HG03280 (cell line): ENCODE measurements at regions not wholly inside any gene's neighbourhood (a gene's known extent, or its start where the extent isn't known, plus 50 kb on each side); places are given as distances from the start of the nearest gene placed in this dataset.
"Not testable (repeated sequence)": the region's sequence is repeated elsewhere in the genome, so short reads cannot be mapped to it uniquely, and the experiment has no call there.

ENCODE experiments used
- ATAC-seq: cut with Tn5 transposase; IDR thresholded peaks from one replicate; pipeline ENCODE4 v1.9.1; 2021; ENCODE audit warnings: mild to moderate bottlenecking, moderate library complexity; ENCODE audit not compliant: unreplicated experiment

DNA sequence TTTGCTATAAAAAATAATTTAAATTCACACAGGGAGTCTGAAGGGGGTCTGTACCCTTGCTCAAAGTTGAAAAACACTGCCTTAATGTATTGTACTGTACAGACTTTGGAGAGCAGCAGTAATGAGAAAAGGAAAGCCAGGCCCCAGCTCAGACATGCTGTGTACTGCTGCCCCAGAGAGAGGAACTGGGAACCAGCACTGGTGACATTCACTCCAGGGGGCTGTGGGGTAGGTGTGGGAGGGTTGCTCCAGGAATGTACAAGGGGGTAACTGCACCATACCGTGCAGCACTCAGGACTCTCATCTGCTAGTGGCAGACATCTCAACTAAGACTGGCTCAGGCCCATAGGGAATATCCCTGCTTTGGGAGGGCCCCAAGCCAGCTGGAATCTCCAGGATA is 146.0 kb upstream of the RMP24 start:
- ATAC-seq: no peak

GRCh38 chr18:35827275-35827902 is 145.1 kb upstream of the RMP24 start:
- ATAC-seq: no peak

DNA sequence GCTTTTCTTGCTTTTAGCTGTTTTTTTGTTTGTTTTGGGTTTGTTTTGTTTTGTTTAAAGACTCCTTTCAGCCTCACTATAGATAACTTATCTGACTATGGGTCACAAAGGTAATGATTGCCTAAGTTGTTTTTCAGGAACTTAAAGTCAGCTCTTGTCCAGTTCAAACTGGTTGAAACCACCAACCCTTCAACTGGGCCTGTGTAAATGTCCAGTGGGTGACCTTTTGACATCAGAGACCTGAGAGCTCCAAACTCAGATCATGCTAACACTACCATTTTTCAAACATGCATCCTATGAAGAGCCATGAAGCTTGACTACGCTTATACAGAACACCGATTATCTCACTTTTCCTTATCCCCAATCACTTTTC is 144.6 kb upstream of the RMP24 start:
- ATAC-seq: no peak

DNA sequence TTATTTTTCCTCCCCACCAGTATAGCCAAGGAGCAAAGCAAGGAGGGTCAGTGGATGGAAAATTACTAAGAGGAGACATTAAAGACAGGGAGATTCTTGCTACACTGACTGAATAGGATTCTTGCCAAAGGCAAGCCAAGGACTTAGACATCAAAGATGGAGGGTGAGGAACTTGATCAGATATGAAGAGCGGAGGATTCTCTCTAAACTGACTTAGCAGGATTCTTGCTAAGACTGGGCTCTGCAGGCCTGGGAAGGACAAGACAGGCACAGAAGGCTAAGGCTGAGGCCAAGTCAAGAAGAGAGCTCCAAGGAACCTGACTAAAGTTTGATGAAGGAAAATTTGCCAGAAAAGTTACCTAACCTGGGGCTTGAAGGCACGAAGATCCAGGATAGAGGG is 143.9 kb upstream of the RMP24 start:
- ATAC-seq: no peak

- ATAC-seq: no peak
These were observed 137.1 kb upstream of the RMP24 start for GRCh38 chr18:35835366-35835765.

- peak; percentile 91 for ATAC-seq
These were observed 136.6 kb upstream of the RMP24 start for GRCh38 chr18:35835833-35836232.

- ATAC-seq: no peak
These were observed 135.5 kb upstream of the RMP24 start for GRCh38 chr18:35836932-35837331.

- no peak for ATAC-seq
These were observed 134.5 kb upstream of the RMP24 start for GRCh38 chr18:35837922-35838496.

DNA sequence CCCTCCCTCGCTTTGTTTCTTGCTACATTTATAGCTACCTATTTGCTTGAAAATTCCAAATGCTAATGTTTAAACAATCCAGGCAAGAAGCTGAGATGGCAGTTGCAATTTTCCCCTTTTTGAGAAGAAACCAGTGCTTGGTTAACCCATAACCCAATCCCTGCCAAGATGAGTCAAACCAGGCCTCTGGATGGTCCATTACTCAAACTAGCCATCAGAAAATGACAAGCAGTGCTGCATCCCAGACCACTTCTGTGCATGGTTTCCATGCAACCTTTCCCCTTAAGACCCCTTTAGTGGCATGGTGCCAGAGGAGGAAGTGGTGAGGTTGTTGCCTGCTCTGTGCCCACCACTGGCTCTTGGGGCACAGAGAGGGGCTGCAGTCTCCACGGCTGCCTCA is 131.2 kb upstream of the RMP24 start:
- ATAC-seq: no peak

- ATAC-seq: no peak
These were observed 129.9 kb upstream of the RMP24 start for GRCh38 chr18:35842536-35842935.

DNA sequence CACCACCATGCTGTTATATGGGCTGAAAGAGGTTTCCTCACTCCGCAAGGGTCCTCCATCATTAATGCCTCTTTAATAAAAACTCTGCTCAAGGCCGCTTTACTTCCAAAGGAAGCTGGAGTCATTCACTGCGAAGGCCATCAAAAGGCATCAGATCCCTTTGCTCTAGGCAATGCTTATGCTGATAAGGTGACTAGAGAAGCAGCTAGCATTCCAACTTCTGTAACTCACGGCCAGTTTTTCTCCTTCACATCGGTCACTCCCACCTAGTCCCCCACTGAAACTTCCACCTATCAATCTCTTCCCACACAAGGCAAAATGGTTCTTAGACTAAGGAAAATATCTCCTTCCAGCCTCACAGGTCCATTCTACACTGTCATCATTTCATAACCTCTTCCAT is 124.2 kb upstream of the RMP24 start:
- not testable (repeated sequence) for ATAC-seq

GRCh38 chr18:35849241-35849640 is 123.2 kb upstream of the RMP24 start:
- not testable (repeated sequence) for ATAC-seq

DNA sequence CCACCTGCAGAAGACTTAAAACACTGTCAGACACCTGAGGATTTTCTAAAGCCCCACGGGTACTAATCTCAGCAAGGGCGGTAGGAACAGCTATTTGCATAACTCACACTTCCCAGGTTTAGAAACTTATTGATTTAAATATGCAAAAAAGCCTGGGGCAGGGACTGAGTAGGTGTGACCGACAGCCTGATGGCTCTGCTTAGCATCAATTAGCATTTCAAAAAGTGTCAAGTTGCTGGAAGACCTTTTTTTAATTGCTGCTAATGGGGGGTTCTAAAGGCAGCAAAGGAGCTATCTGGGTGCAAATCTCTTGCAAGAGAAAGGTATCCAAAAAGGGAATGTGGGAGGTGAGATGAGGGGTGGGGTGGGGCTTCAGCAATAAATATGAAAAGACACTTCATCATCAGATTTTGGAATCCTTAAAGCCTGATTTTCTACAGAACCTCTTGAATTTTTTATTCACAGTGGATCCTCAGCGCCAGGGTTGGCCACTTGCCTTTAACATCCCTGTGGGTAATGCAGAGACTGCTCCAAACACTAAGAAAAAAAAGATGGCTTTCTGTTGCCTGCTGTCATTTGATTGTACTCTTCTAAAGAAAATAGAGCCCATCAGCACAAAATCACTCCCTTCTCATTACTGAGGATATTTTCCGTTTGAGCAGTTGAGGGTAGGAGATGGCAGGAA is 121.1 kb upstream of the RMP24 start:
- no peak for ATAC-seq

GRCh38 chr18:35852786-35853185 is 119.7 kb upstream of the RMP24 start:
- no peak for ATAC-seq

GRCh38 chr18:35854095-35854494 is 118.4 kb upstream of the RMP24 start:
- no peak for ATAC-seq

DNA sequence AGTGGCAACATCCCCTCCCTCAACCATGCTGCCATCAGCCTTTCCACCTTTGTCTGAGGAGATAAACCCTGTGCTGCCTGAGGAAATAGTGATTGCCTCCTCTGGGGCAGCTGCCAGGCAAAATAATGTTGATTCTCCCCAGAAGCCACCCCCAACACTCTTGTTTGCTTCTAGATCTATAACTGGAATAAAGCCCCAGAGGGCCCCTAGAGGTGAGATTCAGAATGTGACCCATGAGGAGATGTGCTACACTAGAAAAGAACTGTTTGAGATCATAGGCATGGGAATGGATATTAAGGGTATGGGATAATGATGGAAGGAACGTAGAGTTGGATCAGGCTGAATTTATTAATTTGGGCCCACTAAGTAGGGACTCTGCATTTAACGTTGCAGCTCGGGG is 116.3 kb upstream of the RMP24 start:
- ATAC-seq: no peak

GRCh38 chr18:35856721-35857120 is 115.8 kb upstream of the RMP24 start:
- ATAC-seq: not testable (repeated sequence)

GRCh38 chr18:35857581-35857980 is 114.9 kb upstream of the RMP24 start:
- ATAC-seq: not testable (repeated sequence)

- ATAC-seq: no peak
These were observed 110.9 kb upstream of the RMP24 start for GRCh38 chr18:35861367-35862118.

DNA sequence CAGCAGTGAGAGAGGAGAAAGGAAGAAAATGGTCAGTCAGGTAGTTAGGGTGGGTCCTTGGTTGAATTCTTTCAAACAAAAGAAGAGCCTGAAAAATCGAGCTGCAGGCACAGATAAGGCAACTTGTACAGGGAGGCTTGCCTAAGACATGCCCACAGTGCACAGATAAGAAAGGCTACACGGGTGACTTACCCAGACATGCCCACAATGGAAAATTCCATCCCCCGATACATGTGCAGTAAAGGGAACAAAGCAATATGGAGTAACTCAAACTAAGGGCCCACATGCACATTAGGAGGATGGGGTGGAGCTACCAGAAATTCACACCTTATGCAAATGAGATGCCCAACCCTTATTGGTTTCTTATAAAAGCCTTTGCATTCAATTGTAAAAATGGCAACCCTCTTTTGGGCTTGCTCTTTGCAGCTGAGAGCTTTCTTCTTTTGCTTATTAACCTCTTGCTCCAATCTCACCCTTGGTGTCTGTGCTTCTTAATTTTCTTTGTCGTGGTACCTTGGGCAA is 110.3 kb upstream of the RMP24 start:
- ATAC-seq: no peak

DNA sequence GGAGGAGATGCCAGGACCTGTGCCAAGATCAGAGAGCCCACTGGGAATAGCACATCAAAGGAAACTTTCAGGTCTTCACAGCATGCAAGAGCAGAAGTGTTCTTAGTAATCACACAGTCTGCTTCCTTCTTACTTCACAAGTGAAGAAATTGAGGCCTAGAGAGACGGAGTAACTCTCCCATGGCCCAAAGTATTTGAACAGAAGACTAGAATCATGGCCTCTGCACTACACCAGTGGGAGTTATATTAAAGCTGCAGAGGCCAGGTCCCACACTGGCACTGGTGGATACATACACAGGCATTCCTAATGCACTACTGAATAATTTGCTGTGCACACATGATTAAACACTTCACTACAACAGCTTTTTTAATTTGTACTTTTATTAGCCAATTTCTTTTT is 107.6 kb upstream of the RMP24 start:
- ATAC-seq: no peak

GRCh38 chr18:35868915-35869314 is 103.6 kb upstream of the RMP24 start:
- no peak for ATAC-seq
